ENCODE measurements at regions not wholly inside any gene's neighbourhood (a gene's known extent, or its start where the extent isn't known, plus 50 kb on each side); places are given as distances from the start of the nearest gene placed in this dataset.

DNA sequence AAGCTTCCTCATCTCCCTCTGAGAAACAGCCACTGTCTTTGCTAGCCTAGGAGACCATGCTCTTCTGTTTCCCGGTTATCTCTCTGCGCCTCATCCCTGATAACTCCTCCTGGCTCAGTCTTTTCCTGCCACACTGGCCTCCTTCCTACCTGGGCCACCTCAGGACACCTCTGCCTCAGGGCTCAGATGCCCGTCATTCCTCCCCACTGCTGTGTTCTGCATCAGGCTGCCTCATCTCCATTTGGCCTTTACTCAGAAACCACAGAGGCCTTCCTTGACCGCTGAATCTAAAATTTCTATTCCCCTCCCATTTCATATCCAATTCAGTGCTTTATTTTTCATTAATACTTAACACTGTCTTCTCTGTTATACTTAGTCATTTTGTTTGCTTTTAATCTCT, 311.0 kb upstream of the RGS6 start:
- TF ChIP-seq, protein P1, sequence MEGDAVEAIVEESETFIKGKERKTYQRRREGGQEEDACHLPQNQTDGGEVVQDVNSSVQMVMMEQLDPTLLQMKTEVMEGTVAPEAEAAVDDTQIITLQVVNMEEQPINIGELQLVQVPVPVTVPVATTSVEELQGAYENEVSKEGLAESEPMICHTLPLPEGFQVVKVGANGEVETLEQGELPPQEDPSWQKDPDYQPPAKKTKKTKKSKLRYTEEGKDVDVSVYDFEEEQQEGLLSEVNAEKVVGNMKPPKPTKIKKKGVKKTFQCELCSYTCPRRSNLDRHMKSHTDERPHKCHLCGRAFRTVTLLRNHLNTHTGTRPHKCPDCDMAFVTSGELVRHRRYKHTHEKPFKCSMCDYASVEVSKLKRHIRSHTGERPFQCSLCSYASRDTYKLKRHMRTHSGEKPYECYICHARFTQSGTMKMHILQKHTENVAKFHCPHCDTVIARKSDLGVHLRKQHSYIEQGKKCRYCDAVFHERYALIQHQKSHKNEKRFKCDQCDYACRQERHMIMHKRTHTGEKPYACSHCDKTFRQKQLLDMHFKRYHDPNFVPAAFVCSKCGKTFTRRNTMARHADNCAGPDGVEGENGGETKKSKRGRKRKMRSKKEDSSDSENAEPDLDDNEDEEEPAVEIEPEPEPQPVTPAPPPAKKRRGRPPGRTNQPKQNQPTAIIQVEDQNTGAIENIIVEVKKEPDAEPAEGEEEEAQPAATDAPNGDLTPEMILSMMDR (IDR thresholded peaks at IDR 0.05) = no peak
- H3K36me3 ChIP-seq = peaks cover 20% of the 10 kb centered on the region
- peaks cover 12% of the 10 kb centered on the region in 2 experiments for H3K4me1 ChIP-seq (ENCODE audit: control insufficient read depth in 1 of 2, insufficient read depth in 1 of 2, low read depth in 1 of 2, low read length in 1 of 2)
- no peaks in the 10 kb centered on the region for H3K27me3 ChIP-seq
- H3K9me3 ChIP-seq = no peaks in the 10 kb centered on the region
- H3K27ac ChIP-seq = no peak overlapping the region
- H3K4me3 ChIP-seq (ENCODE audit: low read depth in 1 of 2, low read length in 1 of 2) = no peak overlapping the region

DNA sequence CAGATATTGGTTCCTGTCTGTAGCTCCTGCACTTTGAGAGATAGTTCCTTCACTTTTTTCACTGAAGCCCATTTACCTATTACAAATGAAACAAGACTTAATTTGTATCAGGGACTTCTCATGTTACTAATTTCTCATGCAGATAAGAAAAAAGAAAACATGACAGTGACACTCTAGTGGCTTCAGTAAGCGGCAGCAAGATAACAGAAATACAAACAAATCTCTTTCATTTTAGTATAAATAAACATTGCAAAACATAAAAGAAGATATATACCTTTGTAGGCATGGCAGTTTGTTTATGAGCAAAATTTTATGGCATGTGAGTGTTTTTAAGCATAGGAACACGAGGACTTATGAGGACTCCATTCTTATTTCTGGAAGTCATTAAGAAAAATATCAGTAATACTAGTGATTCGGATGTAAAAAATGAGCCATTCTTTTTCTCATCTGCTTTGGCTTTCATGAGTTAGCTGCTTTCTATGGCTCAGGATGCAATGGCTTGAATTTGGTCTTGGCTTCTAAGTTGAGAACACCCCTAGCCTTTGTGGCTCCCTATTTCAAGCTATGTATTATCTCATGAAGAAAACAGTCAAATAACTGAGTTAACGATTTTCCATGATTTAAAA, 310.1 kb upstream of the RGS6 start:
- Histone ChIP-seq H3K4me1 (ENCODE audit: control insufficient read depth in 1 of 2, insufficient read depth in 1 of 2, low read depth in 1 of 2, low read length in 1 of 2) (peaks cover 12% of the 10 kb centered on the region in 2 experiments), H3K9me3 (no peaks in the 10 kb centered on the region), H3K4me3 (ENCODE audit: low read depth in 1 of 2, low read length in 1 of 2) (no peak overlapping the region), H3K36me3 (peaks cover 20% of the 10 kb centered on the region), H3K27ac (no peak overlapping the region), H3K27me3 (no peaks in the 10 kb centered on the region)
- TF ChIP-seq, protein P1 (IDR thresholded peaks at IDR 0.05) = no peak

- Histone ChIP-seq H3K4me1 (ENCODE audit: control insufficient read depth in 1 of 2, insufficient read depth in 1 of 2, low read depth in 1 of 2, low read length in 1 of 2) (peaks cover 12% of the 10 kb centered on the region in 2 experiments), H3K27me3 (no peaks in the 10 kb centered on the region), H3K36me3 (peaks cover 23% of the 10 kb centered on the region), H3K4me3 (ENCODE audit: low read depth in 1 of 2, low read length in 1 of 2) (no peak overlapping the region), H3K27ac (peak overlapping the region; percentile 32), H3K9me3 (no peaks in the 10 kb centered on the region)
- TF ChIP-seq, protein P1 (IDR thresholded peaks at IDR 0.05) = no peak
Measured at GRCh38 chr14:71623939-71624338, 308.3 kb upstream of the RGS6 start.

GRCh38 chr14:71625175-71625574, 307.1 kb upstream of the RGS6 start:
- Histone ChIP-seq H3K27ac (peak overlapping the region; percentile 68), H3K27me3 (no peaks in the 10 kb centered on the region), H3K36me3 (peaks cover 15% of the 10 kb centered on the region), H3K9me3 (no peaks in the 10 kb centered on the region), H3K4me3 (ENCODE audit: low read depth in 1 of 2, low read length in 1 of 2) (no peak overlapping the region), H3K4me1 (ENCODE audit: control insufficient read depth in 1 of 2, insufficient read depth in 1 of 2, low read depth in 1 of 2, low read length in 1 of 2) (peaks cover 12% of the 10 kb centered on the region in 2 experiments)
- TF ChIP-seq, protein P1 (IDR thresholded peaks at IDR 0.05) = no peak

- peaks cover 12% of the 10 kb centered on the region in 2 experiments for H3K4me1 ChIP-seq (ENCODE audit: control insufficient read depth in 1 of 2, insufficient read depth in 1 of 2, low read depth in 1 of 2, low read length in 1 of 2)
- H3K4me3 ChIP-seq (ENCODE audit: low read depth in 1 of 2, low read length in 1 of 2) = no peak overlapping the region
- TF ChIP-seq, protein P1 (IDR thresholded peaks at IDR 0.05) = no peak
- H3K27ac ChIP-seq = peak overlapping the region; percentile 68
- H3K27me3 ChIP-seq = no peaks in the 10 kb centered on the region
- no peaks in the 10 kb centered on the region for H3K9me3 ChIP-seq
- H3K36me3 ChIP-seq = peaks cover 15% of the 10 kb centered on the region
Measured at GRCh38 chr14:71625891-71626701, 306.1 kb upstream of the RGS6 start.
